GM21528 (cell line): ENCODE measurements at regions not wholly inside any gene's neighbourhood (a gene's known extent, or its start where the extent isn't known, plus 50 kb on each side); places are given as distances from the start of the nearest gene placed in this dataset.
"Not testable (repeated sequence)": the region's sequence is repeated elsewhere in the genome, so short reads cannot be mapped to it uniquely, and the experiment has no call there.

Experiments
- ATAC-seq: cut with Tn5 transposase; IDR thresholded peaks from one replicate; pipeline ENCODE4 v1.9.1; 2021; ENCODE audit warnings: mild to moderate bottlenecking, moderate library complexity; ENCODE audit not compliant: unreplicated experiment, low FRiP score

DNA sequence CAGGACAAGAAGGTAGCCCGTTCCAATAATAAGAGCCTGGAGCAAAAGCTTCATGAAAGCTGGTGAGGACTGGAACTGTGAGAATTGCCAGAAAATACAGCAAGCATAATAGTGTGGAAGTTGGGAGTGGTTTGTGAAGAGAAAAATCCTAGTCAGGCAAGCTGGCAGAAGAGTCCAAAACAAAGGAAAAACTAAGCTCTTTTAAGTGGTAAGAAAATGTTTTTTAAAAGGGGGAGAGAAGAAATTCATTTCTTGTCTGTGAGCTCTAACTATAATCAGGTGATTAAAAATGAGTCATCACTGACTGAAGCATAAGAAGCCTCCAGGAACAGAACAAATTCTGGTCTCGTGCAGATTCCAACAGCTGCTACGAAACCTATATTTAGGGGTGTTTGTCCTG is 102.6 kb downstream of the CAAP1 start:
- ATAC-seq: no peak

DNA sequence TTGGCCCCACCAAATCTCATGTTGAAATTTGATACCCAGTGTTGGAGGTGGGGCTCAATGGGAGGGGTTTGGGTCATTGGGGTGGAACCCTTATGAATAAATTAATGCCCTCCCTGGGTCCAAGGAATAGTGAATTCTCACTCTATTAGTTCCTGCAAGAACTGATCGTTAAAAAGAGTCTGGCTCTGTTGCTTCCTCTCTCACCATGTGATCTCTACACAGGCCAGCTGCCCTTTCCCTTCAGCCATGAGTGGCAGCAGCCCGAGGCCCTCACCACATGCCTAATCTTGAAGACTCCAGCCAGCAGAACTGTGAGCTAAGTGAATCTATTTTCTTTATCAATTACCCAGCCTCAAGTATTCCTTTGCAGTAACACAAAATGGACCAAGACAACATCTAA is 106.0 kb downstream of the CAAP1 start:
- ATAC-seq: no peak

DNA sequence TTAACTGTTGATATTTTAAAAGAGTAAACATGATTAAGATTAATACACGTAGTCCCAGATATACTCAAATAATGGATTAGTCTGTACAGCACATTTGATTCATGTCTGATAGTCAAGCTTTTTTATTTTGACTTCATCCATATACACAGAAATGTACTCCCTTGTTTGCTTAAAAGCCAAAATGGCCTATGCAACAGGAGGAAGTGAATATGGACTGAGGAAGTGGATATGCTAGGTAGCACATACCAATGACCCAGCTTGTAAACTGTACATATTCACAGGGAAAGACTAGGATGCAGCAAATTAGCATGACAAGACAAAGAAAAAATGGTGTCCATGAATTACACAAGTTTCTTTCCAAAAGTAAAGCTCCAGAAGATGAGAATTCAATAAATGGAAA is 109.7 kb downstream of the CAAP1 start:
- ATAC-seq: no peak

DNA sequence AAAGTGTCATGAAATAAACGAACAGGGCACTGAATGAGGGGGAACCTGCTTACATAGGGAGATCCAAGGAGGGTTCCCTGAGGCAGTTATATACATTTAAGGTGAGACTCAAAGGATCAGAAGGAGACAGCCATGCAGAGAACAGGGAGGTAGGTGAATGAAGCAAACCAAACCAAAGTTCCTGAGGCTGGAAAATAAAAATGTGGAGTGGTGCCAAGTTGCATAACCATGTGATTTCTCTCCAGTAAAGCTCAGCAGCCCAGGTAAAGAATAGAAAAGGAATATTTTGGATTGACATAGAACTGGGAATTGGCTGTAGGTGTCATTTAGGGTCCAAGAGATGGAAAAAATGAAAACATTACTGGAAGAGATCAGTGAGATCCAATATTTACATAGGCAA is 110.7 kb downstream of the CAAP1 start:
- no peak for ATAC-seq

DNA sequence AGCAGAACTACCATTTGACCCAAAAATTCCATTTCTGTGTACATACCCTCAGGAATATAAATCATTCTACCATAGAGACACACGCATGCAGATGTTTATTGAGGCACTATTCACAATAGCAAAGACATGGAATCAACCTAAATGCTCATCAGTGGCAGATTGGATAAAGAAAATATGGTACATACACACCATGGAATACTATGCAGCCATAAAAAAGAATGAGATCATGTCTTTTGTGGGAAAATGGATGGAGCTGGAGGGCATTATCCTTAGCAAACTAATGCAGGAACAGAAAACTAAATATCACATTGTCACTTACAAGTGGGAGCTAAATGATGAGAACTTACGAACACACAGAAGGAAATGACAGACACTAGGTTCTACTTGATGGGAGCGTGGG is 112.3 kb downstream of the CAAP1 start:
- ATAC-seq: not testable (repeated sequence)

DNA sequence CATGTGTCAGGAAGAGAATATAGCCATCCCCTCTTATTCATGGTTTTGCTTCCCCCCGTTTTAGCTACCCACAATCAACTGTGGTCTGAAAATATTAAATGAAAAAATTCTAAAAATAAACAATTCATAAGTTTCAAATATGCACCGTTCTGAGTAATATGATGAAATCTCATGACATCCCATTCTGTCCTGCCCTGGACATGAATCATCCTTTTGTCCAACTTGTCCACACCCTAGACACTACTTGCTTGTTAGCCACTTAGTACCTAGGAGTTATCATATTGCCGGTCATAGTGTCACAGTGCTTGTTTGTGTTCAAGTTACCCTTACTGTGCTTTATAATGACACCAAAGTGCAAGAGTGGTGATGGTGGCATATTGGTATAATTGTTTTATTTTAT is 113.5 kb downstream of the CAAP1 start:
- ATAC-seq: no peak

DNA sequence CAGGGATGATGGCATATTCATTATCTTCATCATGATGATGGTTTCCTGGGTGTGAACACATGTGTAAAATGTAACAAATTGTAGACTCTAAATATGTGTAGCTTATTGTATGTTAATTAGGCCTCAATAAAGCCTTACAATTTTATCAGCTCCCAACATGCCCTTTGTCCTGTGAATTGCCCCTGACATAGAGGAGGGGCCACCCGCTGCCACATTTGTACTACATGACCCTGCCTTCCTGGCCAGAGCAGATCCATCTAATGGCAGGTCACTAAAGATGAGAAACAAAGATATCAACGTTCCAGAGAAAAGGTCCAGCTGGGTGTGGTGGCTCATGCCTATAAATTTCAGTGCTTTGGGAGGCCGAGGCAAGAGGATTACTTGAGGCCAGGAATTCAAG is 117.2 kb downstream of the CAAP1 start:
- no peak for ATAC-seq

DNA sequence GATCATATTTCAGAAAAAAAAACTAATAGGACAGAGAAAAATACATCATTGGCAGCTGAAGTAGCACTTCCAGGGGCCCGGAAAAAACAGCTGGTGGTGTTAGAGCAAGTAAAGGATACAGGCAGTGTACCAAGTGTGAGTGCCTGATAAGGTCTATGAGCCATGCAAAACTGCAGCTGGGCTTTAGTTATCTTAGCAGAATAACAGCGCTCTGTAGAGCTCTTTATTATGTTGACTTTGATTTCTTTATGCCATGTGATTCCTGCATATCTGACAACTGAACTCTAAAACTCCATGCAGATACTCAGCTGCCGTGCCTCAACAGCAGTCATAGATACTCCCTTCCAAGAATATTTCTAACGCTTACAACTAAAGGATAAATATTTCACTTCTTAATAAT is 119.5 kb downstream of the CAAP1 start:
- ATAC-seq: no peak

DNA sequence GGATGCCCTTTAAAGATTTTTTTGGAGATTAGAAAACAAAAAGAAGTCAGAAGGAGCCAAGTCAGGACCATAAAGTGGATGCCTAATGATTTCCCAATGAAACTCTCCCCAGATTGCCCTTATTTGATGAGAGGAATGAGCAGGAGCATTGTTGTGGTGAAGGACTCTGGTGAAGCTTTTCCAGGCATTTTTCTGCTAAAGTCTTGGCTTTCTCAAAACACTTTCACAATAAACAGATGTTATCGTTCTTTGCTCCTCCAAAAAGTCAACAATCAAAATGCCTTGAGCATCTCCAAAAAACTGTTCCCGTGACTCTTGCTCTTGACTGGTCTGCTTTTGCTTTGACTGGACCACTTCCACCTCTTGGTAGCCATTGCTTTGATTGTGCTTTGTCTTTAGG is 121.8 kb downstream of the CAAP1 start:
- no peak for ATAC-seq

DNA sequence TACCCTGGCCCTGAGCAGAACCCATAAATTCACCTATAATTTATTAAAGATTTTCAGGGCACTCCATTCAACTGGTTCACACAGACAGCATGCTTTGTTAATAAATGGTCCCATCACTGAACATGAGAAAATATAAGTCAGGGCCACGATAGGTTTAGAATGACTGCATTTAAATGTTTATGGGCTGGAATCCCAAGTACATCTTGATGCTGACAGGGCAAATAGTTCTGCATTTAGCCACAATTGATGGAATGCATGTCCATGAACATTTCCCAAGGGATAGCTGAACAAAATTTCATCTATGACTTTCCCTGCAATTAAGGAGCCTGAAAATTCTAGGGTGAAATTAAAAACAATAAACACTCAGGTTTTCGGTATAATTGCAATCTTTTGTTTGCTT is 124.5 kb downstream of the CAAP1 start:
- no peak for ATAC-seq

DNA sequence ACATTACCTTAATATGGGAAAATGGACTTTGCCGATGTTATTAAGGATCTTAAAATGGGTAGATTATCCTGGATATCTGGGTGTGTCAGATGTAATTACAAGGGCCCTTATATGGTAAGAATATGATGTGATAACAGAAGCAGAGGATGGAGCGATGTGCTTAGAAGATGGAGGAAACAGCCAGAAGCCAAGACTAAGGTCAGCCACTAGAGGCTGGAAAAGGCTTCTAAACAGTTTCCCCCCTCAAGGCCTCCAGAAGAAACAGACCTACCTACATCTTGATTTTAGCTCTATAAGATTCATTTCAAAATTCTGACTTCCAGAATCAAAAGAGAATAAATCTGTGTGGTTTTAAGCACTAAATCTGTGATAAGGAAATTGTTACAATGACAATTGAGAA is 131.9 kb downstream of the CAAP1 start:
- ATAC-seq: no peak

DNA sequence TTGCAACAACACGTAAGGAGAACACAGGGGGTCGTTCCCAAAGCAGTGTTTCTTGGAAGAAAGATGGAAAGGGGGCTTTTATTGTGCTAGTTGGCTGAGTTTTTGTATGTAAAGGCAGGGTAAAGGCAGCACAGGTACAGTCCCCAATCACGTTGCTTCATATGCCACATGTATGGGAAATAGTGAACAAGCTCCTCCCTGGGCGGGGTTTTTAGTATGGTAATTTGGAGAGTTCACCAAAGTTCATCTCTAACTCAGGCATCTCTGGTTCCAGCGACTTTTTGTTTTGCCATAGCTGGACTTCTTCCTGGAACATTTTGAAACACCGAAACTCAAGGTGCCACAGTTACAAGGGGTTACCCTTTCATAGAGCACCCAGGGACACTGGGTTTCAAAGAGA is 133.9 kb downstream of the CAAP1 start:
- ATAC-seq: no peak

DNA sequence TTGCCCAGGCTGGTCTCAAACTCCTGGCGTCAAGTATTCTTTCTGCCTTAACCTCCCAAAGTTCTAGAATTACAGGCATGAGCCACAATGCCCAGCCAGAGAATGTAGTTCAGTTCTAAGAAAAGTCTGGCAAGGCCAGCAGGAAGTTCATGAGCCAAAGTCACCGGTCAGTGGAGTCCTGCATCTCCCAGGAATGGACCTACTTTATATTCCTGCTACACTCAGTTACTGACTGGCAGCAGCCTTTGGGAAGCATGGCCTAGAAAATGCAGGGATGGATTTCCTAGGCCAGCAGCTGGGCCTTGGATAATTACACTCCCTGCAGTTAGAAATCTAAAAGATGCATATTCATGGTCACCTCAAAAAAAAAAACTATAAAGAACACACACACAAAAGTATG is 135.7 kb downstream of the CAAP1 start:
- ATAC-seq: no peak

DNA sequence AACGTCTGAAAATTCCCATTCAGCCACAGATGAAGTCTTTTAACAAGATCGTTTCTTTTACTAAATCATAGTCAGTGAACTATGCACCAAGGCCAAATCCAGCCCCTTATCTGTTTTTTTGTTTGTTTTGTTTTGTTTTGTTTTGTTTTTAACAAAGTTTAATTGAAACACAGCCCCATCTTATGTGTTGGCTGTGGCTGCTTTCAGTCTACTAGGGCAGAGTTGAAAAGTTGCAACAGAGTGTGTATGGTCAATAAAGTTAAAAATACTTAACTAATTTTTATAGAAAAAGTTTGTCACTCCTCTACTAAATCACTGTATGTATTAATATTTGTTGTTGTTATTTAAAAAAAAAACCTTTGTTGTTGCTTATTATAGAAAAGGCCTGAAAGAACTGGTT is 137.1 kb downstream of the CAAP1 start:
- no peak for ATAC-seq

DNA sequence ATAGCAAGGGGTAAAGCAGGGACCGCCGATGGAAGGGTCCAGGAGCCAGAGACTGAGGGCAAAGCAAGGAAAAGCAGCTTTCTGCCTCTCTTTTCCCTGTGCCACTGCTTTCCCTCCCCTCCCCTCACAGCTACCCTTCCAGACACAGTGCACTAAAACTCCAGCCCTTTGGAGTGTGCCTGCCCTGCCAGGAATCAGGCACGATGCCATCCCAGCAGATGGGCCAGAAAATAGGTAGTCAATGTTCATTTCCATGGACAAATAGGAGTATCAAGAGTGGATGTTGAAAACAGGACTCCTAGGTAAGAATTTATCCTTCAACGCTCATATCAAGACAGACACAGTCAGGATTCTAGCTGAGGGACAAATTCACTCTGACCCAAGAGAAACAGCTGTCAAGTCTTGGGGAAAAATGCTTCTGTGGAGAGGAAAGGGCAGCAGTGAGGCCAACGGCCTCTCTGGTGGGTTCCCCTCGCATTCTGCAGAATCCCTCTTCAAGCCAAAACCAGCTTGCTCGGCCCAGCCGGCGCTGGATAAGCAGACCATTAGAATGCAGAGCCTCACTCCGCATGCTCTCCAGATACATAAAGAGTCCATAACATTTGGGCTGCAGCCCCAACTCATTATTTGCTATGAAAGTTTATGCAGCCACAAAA is 138.0 kb downstream of the CAAP1 start:
- no peak for ATAC-seq

DNA sequence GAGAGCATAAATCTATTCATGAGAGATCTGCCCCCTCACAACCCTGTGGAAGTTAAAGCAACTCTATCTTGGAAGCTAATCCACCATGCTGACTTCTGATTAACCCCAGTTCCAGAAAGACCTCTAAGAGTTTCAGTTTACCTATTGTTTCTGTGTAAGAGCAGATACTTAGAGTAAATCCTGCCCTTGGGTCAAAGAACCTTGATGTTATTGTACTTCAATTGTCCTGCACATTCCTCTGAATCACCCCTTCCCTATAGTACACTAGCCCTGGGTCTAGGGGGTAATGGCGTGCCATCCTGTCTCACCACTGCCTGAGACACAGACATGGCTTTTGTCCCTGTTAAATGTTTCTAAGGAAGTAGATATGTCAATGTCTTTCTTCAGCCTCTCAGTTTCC is 138.6 kb downstream of the CAAP1 start:
- no peak for ATAC-seq

DNA sequence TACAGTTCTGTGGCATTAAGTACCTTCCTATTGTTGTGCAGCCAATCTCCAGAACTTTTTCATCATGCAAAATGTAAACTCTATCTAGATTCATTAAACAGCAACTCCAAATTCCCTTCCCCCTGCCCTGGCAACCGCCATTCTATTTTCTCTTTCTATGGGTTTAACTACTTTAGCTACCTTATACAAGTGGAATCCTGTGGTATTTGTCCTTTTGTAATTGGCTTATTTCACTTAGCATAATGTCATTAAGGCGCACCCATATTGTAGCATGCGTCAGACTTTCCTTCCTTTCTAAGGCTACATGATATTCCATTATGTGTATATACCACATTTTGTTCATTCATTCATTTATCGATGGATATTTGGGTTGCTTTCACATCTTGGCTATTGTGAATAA is 142.4 kb downstream of the CAAP1 start:
- no peak for ATAC-seq

DNA sequence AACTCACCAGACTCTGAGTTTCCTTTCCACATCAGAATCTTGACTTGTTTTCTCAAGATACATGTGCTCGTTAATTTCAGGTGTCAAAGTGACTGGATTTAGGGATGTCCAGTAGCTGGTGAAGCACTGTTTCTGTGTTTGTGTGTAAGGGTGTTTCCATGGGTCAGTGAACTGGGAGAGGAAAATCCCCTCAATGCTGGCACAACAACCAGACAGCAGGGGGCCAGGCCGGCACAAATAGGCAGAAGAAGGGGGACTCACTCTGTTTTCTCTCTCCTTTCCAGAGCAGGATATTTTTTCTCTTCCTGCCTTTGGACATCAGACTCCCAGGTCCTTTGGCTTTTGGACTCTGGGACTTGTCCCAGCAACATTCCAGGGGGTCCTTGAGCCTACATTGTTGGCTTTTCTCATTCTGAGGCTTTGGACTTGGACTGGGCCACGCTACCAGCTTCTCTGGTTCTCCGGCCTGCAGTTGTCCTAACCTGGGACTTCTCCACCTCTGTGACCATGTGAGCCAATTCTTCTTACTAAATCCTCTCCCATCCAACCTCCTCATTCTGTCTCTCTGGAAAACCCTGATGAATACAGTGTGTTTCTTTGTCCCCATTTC is 144.0 kb downstream of the CAAP1 start:
- no peak for ATAC-seq

DNA sequence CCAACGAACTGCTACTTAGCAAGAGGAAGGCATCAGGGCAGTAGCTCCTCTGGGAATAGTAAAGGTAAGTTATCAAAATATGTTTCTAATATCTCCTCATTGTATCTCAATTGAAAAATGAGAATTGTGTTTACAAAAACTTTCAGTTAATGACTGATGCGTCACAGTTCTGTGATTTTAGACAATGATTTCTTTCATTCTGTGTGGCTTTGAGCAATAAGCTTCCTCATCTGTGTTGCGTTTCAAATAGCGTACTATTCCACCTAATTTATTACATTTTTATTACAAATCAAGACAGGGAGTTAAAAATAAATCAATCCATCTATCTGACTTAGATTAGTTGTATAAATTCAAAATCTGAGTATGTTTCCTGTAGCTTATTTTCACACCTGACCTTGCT is 145.0 kb downstream of the CAAP1 start:
- ATAC-seq: no peak

DNA sequence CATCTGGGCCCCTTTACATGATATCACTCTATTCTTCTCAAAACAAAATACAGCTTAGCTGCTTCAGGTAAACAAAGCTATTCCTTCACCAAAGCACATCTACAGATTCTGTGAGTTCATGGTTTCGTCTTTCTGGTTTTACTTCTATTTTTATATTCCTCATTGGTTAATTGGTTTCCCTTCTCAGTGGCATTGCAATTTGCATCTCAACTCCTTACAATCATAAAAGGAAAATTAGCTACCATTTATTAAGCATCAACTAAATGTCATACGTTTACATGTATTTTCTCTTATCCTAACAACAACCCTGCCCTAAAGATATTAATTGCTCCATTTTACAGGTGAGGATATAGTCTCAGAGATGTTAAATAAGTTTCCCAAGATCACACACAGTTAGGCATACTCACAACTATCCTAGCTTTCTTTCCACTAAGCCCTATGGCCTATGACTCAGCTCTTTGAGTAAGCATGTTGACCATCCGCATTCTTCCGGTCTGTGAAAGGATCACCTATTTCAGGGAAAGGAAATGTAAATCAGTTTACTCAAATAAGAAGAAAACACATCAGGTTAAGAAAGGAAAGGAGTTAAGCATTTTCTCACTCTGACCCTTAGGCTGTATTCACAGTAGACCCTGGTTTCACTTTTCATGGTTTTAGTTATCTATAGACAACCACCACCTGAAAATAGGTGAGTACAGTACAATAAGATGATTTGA is 146.1 kb downstream of the CAAP1 start:
- peak; percentile 96 for ATAC-seq

DNA sequence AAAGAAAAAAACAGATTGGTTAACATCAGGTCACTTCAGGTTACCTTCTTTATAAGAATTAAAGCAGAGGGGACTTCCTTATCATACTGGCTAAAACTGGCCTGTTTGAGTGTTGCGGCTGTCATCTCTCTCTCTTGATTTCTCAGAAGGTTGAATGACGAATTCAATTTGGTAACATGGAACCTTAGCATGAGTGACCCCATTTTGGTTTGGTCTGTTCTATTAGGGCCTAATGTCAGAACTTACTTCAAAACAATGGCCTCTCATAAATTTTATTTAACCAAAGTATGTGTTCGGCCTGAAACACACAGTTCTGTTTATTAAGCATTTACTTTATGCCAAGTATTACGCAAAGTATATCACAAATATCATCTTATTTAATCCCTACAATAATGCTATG is 147.5 kb downstream of the CAAP1 start:
- ATAC-seq: no peak
